Colonic mucosa (tissue), 4 donors: ENCODE measurements at regions not wholly inside any gene's neighbourhood (a gene's known extent, or its start where the extent isn't known, plus 50 kb on each side); places are given as distances from the start of the nearest gene placed in this dataset.

Experiments
- DNase-seq: peaks from one replicate; pipeline ENCODE4 v3.0.0-alpha.2; 2020
- H3K27ac ChIP-seq: fragments of 200-600 bp; one replicate; pipeline ENCODE4 v1.8.0; 2021
- H3K27me3 ChIP-seq: fragments of 200-600 bp; one replicate; pipeline ENCODE4 v1.8.0; 2021
- H3K36me3 ChIP-seq: fragments of 200-600 bp; one replicate; pipeline ENCODE4 v1.8.0; 2021
- H3K4me1 ChIP-seq: fragments of 200-600 bp; one replicate; pipeline ENCODE4 v1.8.0; 2021; ENCODE audit warnings: mild to moderate bottlenecking
- H3K4me3 ChIP-seq: fragments of 200-600 bp; one replicate; pipeline ENCODE4 v1.8.0; 2021
- H3K9ac ChIP-seq, 2 donors: one replicate each; pipeline ENCODE4 v1.7.0; 2013; ENCODE audit warnings: control low read depth in 2 of 2, low read depth in 2 of 2, low read length in 2 of 2
- H3K9me3 ChIP-seq: fragments of 200-600 bp; one replicate; pipeline ENCODE4 v1.8.0; 2021
- intact Hi-C: fragments of 100-400 bp; cut with DNase I; formaldehyde crosslinking; loops from one replicate; pipeline ENCODE4 v1.14.1; 2022
- TF ChIP-seq, protein P1 (sequence below): fragments of 200-600 bp; IDR thresholded peaks from one replicate; pipeline ENCODE4 v1.8.0; 2022; ENCODE audit warnings: antibody characterized with exemption, mild to moderate bottlenecking
- donor health status: healthy.
- donor health status: DM: no; HTN: no; CAD: no.
- donor health status: DM: no; HTN: no; CAD: no.

DNA sequence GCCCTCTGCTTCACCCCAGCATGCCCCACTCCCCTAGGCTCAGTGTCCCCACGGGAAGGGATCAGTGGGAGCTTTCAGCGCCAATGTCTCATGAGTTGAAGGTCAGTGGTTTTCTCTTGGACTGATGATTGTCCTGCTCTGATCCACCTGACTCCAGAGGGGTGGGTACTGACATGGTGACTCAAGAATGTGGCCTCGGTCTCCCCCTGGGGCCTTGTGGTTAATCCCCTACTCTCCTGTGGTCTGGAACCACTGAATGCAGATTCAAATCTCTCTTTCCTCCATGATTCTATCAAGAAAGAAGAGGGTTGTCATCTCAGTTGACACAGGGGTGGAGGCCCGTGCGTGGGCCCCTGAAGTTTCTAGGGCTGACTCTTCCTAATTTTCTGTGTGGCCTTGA, 176.9 kb downstream of the RPS24 start:
- DNase-seq, result no peak
- intact Hi-C loops, result no loop called here
- no peak overlapping the region for H3K4me3 ChIP-seq
- TF ChIP-seq, protein P1, sequence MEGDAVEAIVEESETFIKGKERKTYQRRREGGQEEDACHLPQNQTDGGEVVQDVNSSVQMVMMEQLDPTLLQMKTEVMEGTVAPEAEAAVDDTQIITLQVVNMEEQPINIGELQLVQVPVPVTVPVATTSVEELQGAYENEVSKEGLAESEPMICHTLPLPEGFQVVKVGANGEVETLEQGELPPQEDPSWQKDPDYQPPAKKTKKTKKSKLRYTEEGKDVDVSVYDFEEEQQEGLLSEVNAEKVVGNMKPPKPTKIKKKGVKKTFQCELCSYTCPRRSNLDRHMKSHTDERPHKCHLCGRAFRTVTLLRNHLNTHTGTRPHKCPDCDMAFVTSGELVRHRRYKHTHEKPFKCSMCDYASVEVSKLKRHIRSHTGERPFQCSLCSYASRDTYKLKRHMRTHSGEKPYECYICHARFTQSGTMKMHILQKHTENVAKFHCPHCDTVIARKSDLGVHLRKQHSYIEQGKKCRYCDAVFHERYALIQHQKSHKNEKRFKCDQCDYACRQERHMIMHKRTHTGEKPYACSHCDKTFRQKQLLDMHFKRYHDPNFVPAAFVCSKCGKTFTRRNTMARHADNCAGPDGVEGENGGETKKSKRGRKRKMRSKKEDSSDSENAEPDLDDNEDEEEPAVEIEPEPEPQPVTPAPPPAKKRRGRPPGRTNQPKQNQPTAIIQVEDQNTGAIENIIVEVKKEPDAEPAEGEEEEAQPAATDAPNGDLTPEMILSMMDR, result no peak
- no peak overlapping the region for H3K9ac ChIP-seq
- no peaks in the 10 kb centered on the region for H3K9me3 ChIP-seq
- H3K27ac ChIP-seq, result no peak overlapping the region
- no peaks in the 10 kb centered on the region for H3K27me3 ChIP-seq
- no peaks in the 10 kb centered on the region for H3K36me3 ChIP-seq
- no peaks in the 10 kb centered on the region for H3K4me1 ChIP-seq

DNA sequence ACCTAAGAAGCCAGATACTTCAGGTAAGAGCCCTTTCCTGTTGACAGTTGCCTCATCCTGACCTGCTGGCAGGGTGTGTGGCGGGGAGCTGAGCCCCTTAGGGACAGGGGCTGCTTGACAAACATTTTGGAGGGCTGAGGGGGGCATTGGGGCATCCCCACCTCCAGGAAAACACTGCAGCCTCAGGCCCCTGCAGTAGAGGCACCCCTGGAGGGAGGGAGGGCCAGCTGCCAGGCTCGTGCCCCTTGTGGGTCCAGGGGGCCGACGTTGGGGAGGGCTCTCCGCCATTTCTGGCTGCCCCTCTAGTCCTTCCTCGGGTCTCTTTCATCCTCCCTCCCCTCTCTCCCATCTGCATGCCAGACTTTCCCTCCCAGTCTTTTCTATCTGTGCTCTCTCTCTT, 177.3 kb downstream of the RPS24 start:
- no peak overlapping the region for H3K27ac ChIP-seq
- no peak for DNase-seq
- intact Hi-C loops, result no loop called here
- H3K4me1 ChIP-seq, result no peaks in the 10 kb centered on the region
- no peak overlapping the region for H3K9ac ChIP-seq
- H3K27me3 ChIP-seq, result no peaks in the 10 kb centered on the region
- no peaks in the 10 kb centered on the region for H3K36me3 ChIP-seq
- no peaks in the 10 kb centered on the region for H3K9me3 ChIP-seq
- H3K4me3 ChIP-seq, result no peak overlapping the region
- TF ChIP-seq, protein P1, result no peak

DNA sequence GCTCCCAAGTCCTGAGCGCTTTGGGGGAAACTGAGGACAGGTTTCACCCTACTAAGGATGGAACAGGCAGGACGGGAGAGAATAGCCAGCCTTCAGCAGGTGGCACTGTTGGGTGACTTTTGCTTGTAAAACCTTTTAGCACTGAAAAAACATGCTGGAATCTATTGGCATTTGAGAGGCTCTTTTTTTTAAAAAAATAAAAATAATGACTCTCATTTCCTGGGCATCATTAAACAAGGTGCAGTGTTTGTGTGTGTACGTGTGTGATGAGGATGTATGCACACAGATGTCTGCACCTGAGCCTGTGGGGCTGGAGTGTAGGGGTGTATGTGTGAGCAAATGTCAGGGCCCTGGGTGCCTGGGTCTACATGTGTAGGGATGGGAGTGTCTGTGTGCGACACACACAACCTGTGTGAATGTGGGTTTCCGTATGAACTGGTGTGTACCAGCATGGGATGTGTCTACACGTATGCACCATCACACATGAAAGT, 177.9 kb downstream of the RPS24 start:
- TF ChIP-seq, protein P1, result peak; percentile 31
- no peaks in the 10 kb centered on the region for H3K4me1 ChIP-seq
- H3K9me3 ChIP-seq, result no peaks in the 10 kb centered on the region
- no peak for DNase-seq
- H3K27ac ChIP-seq, result no peak overlapping the region
- H3K27me3 ChIP-seq, result no peaks in the 10 kb centered on the region
- no peak overlapping the region for H3K9ac ChIP-seq
- no peak overlapping the region for H3K4me3 ChIP-seq
- H3K36me3 ChIP-seq, result no peaks in the 10 kb centered on the region
- intact Hi-C loops, result no loop called here

DNA sequence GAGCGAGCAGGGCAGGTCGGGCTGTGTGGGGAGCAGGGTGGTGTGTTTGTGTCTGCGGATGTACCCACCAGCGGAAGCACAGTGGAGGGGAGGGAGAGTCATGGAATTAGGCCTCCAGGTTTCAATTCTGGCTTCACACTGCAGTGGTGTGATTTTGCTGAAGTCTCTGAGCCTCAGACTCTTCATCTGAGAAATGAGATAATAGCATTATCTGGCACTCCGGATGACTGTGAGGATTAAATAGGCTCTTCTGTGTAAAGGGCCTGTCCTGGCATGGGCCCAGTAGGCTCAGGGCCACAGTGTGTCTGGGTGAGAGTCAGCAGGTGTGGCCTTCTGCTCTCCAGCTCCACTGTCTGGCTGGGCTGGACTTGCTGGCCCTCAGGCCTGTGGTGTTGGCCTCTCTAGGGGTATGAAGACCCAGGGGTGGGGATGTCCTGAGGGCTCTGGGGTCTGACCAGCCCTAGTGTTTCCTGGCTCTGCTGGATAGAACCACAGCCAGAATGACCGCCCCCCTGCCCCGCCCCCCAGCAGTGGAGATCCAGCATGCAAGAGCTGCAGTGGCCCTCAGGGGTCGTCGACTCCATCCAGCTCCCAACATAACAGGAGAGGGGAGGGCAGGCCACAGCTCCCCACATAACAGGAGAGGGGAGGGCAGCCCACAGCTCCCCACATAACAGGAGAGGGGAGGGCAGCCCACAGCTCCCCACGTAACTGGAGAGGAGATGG, 178.6 kb downstream of the RPS24 start:
- intact Hi-C loops, result no loop called here
- no peak overlapping the region for H3K9ac ChIP-seq
- DNase-seq, result no peak

DNA sequence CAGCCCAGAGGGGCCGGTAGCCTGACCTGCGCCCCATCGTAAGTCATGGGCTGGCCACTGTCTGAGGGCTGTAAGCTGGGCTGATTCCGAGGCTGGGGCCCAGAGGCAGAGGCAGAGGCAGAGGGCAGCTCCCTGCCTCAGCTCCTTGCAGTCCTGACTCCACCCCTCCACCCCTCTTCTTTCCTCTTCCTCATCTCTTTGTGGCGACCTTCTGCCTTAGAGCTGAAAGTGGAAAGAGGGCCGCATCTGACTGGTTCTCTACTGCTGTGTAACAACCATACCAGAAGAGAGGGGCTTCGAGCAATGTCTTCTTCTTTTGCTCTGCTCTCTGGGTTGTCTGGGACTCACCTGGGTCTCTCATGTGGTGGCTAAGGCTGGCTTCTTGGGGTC, 179.1 kb downstream of the RPS24 start:
- intact Hi-C loops, result no loop called here
- TF ChIP-seq, protein P1, result no peak
- no peaks in the 10 kb centered on the region for H3K9me3 ChIP-seq
- no peak overlapping the region for H3K4me3 ChIP-seq
- no peaks in the 10 kb centered on the region for H3K27me3 ChIP-seq
- H3K4me1 ChIP-seq, result no peaks in the 10 kb centered on the region
- DNase-seq, result no peak
- no peaks in the 10 kb centered on the region for H3K36me3 ChIP-seq
- H3K27ac ChIP-seq, result no peak overlapping the region
- no peak overlapping the region for H3K9ac ChIP-seq

More for the DNA sequence above, 178.6 kb downstream of the RPS24 start:
- no peak overlapping the region for H3K27ac ChIP-seq
- no peaks in the 10 kb centered on the region for H3K9me3 ChIP-seq
- no peaks in the 10 kb centered on the region for H3K27me3 ChIP-seq
- no peaks in the 10 kb centered on the region for H3K36me3 ChIP-seq
- TF ChIP-seq, protein P1, result no peak
- H3K4me3 ChIP-seq, result no peak overlapping the region
- H3K4me1 ChIP-seq, result no peaks in the 10 kb centered on the region
